CD4-positive, alpha-beta T cell treated with Interleukin-4 for 1 hour (primary cell): ENCODE measurements at regions not wholly inside any gene's neighbourhood (a gene's known extent, or its start where the extent isn't known, plus 50 kb on each side); places are given as distances from the start of the nearest gene placed in this dataset.

Experiments used
- DNase-seq, 2 donors: peaks; one replicate each; pipeline ENCODE4 v3.0.0-alpha.2; 2020 to 2022

GRCh38 chr3:117927825-117928224, 1106.8 kb downstream of the IGSF11 start:
- DNase-seq, result no peak

DNA sequence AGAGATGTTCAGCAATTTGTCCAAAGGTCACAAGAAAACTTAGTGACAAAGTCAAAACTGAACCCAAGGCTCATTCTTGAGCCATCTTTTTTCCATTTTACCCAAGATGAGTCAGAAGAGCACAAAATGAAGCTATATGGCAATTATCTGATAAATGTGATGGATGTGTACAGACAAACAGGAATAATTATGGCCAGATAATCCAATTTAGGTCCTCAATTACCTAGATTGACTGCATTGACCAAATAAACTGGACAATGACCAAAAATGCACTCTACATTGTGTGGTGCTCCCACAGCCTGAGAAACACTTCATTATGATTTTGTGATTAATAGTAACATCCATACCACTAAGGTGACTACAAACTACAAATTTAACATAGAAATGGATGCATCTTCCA, 1105.8 kb downstream of the IGSF11 start:
- no peak for DNase-seq

GRCh38 chr3:117932441-117932840, 1102.2 kb downstream of the IGSF11 start:
- DNase-seq, result no peak

DNA sequence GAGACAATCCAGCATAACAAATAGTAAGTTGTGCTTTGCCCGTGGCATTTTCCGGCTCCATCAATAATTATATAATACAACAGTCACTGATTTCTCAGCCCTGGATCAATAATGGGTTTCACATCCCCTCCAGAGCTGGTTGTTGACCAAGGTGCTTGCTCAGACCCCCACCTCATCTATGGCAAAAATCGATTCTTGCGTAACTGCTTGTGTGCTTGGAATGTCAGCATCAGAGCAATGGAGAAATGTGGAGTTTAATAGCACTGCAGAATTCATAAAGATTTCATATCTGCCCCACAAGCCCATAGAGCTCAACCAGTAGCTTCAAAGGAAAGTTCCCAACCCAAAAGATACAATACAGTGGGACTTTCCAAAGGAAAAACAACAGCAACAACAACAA, 1098.5 kb downstream of the IGSF11 start:
- DNase-seq, result no peak

DNA sequence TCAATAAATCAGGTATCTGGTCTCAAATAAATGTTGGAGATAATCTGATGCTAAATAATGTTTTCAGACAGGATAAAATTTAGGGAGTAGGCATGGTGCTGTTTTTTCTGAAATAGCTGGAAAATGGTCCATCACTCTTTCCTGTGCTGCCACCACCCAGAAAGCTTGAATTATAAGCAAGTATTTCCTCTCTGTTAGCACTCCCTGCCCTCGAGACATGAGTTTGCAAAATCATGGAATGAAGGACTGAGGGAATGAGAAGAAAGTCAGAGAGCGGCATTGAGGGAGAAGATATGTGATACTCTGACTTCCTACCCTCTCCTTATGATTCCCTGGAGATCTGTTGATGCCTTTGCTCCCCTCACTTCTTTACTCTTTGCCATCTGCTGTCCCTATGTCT, 1095.7 kb downstream of the IGSF11 start:
- no peak for DNase-seq

DNA sequence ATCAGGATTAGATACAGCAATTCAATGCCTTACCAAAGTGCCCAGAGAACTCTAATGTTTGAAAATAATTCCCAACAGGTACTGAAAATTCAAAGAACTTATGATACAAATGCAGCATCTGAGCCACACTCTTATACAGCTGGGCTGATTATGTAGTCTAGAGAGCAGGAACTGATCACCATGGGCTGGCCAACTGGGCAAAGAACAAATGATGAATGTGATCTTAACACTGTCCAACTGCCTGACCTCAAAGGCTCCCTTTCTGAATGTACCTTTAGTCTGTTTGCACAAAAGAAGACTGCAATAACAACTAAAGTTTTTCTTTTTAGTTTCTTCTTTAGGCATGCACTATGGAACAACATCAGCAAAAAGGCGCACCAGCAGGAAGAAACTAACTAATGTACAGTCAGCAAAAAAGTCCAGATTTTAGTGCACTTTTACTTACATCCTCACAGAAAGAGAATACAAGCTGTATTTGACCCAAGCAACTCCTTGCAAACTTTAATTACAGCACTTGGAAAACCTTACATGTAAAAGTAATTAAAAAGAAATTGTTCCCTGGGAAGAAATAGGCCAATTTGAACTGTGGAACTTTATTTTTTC, 1095.1 kb downstream of the IGSF11 start:
- no peak for DNase-seq

GRCh38 chr3:117941015-117941414, 1093.6 kb downstream of the IGSF11 start:
- no peak for DNase-seq

DNA sequence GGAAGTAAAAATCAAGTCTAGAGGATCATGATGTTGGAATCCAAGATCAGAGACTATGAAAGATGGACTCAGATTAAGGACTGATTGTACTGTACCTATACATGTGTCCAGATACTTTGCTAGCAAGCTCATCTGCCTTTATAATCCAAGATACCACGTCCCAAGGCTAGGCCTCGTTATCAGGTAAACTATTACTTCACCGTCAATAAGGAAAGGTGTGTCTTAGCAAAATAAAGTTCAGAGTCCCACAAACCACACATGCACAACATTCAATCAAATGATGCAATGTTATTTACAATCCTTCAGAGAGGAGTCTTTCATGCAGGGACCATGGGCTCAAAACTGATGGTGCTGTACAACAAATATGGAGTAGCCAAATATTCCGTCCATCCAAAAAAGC, 1092.9 kb downstream of the IGSF11 start:
- DNase-seq, result no peak

DNA sequence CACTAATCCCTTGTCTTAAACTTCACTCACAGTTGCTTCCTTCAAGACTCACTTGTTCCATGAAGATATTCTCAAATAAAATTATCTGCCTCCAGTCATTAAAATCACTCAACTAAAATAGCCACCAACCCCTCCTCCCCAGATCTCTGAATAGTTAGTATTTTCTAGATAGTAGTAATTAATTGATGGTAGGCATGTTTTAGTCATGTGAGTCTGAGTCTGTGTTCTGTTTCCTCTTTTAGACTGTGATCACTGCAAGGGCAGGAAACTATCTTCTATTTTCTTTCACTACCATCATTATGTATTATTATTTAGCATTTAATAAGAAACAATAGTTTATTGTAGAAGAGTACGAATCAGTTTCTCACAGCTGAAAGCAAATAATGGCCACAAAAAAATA, 1080.5 kb downstream of the IGSF11 start:
- no peak for DNase-seq

GRCh38 chr3:117955196-117955595, 1079.5 kb downstream of the IGSF11 start:
- DNase-seq, result no peak

DNA sequence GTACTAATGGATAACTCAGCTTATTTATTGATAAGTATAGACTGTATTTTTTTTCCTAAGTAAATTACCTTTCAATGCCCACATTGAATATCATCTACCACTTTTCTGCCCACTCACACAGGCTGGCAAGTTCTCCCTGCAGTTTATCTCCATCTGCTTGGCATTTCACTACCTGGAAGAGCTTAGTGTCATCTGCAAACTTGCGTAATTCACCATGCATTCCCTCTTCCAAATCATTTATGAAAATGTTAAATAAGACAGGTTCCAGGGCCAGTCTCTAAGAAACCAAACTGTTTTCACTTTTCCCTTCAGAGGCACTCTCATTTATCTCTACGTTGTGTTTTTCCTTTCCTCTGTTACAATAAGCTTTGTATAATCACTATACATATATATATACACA, 1076.6 kb downstream of the IGSF11 start:
- DNase-seq, result no peak

DNA sequence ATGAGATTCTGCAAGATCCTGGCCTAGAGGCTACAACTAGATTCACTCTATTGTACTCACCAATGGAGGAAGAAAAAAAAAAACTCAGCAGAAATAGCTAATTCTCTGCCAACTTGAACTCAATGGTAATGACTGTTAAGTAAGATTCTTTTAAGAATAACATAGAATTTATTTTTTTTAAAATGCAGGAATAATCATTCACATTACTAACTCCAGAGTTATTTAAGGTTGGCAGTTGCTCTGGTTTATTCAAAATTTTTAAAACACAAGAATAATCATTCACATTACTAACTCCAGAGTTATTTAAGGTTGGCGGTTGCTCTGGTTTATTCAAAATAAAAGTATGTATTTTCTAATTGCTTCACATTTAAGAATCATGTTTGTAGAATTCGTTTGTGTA, 1071.9 kb downstream of the IGSF11 start:
- DNase-seq, result no peak

DNA sequence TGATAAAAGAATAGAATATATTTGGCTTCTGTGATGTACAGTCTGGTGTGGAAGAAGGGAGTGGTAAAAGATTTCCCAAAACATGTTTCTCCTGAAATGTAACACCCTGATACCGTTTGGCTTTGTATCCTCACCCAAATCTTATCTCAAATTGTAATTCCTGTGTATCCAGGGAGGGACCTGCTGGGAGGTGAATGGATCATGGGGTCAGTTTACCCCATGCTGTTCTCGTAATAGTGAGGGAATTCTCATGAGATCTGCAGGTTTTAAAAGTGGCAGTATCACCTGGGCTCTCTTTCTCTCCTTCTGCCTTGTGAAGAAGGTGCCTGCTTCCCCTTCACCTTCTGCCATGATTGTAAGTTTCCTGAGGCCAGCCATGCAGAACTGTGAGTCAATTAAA, 1070.8 kb downstream of the IGSF11 start:
- no peak for DNase-seq

DNA sequence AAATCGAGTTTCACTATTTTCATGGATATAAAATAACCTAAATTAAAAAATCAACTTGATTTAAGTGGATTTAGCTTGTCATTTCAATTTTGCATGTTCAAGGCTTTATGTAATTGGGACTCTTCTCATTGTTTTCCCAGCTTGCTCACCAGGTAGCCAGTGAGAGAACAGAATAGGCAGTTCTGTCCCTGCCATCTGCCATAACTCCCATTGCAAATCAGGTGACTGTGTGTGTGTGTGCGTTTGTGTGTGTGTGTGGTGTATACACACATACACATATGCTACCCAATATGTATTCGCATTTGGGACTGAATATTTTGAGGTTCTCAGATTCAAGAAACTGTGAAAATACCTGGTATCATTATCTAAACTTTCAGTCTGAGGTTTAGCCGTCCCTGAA, 1069.8 kb downstream of the IGSF11 start:
- DNase-seq, result no peak

- DNase-seq, result no peak
Measured at GRCh38 chr3:117977504-117978228, 1057.0 kb downstream of the IGSF11 start.

- DNase-seq, result no peak
Measured at GRCh38 chr3:117979466-117979865, 1055.2 kb downstream of the IGSF11 start.

DNA sequence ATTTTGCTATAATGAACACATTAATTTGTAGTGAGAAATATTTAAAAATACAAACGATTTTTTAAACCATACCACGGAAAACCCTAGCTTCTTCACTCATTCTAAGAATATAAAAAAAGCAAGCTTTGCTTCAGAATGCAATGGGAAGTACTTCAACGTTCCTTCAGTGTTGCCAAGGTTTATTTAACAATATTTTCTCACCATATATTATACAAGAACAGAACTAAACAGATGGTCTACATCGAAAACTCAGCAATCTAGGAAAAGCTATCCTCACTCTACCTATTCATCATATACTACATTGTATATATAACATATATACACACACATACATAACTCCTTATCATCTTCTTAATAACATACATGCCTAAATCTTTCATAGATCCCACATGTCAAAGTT, 1047.4 kb downstream of the IGSF11 start:
- DNase-seq, result no peak

DNA sequence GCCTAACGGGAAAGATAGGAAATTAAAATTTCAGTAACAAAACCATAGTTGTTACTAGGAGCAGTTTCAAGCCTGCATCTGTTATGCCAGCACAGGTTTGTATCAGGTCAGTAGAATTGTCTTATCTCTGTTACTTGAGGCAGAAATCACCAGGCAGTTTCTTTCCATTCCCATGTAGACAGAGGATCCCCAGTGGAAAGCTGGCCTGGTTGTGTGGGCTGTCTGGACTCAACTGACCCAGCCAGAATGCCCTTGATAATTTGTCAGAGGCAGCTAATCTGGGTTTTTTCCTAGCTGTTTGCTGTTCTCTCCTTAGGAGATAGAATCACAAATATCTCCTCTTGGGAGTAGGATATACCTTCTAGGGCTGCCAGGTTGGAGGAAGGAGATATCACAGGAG, 1044.7 kb downstream of the IGSF11 start:
- DNase-seq, result no peak

DNA sequence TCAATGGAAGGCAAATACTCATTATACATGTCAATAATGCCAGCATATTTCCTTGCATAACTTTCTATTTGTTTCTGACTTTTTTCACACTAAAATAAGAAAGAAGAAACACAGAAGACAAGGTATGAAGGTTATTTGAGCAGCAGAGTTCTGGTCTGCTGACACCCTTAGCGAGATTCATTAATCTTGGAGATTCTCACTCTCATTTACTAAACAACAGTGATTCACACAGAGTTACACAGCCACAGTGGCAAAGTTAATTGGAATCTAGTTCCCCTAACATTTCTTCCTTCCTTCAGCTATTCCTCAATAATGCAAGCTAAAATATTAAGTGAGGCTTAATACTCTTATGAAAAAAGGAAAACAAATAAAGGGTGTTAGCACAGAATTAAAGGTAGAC, 1044.0 kb downstream of the IGSF11 start:
- no peak for DNase-seq

DNA sequence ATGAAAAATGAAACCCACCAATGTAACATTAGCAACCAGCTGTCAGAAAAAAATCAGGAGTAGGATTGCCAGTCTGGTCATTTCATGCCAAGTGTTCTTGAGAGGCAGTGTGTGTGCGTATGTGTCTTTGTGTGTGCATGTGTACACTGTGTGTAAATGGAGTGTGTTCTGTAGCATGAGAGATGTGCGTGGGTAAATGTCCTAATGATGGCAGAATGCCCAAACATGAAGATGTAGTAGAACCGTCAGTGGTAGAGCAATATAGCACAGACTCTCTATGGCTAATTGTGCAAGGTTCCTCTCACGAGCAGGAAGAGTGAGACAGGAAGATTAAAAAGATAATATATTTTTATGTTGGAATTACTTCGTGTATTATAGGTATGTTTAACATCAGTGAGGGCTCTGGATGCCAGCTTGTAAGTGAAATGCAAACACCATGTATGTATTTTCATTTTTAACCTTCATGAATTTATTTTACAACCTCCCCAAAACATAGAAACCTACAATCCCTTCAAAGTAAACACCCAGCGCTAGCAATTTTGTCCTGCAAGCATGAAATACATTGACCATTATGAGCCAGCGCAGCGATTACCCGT, 1038.7 kb downstream of the IGSF11 start:
- DNase-seq, result no peak

DNA sequence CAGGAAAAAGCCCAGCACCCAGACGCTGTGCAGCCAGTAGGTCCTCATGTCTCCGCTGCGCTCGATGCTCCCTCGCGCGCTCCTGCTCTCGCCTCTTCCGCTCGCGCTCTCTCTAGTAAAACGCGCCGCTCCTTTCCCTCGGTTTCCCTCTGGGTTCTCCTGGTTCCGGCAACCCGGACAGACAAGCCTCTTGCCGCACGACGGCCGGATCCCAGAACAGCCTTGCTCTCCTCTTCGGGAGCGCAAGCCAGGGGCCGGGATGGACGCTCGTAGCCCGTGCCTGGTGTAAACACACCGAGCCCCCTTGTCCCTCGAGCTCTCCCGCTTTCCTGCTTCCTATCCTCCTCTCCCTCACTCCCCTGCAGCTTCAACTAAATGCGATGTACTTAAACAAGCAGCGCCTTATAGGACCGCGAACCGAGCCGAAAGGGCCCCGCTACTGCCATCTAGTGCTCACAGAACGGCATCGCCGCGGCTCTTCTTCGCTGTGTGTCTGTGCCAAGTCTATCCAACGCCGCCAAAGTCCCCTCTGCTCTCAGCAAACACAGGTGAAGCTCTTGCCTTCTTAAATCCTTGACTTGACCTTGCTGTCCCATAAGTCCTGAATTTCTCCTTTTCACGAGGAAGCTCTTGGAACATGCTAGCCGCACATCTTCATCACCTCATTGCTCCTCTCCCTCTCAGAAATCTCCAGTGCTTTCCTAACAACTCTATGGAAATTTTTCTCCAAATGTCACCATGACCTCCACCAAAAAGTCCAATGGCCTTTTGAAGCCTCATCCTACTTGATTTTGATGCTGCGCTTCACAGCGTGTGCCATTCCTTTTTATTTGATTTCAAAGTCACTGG, 1037.2 kb downstream of the IGSF11 start:
- DNase-seq, result peak; percentile 15 to 19

DNA sequence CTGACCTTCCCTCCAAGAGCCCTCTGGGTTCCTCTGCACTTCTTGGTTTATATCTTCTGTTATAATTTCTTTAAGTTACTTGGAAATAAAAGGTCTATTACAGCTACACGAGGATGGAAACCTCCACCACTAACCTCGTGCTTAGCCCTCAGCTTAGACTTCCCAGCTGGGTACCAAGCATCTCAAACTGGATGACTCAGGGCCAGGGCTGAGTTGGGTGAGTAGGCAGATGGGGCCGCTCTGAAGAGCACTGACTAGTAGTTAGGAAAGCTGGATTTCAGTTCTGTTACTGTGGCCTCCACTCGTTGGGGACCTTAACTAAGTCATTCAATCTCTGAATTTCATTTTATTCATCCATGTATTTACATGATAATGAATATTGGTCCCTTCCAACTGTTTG, 1036.6 kb downstream of the IGSF11 start:
- no peak for DNase-seq

DNA sequence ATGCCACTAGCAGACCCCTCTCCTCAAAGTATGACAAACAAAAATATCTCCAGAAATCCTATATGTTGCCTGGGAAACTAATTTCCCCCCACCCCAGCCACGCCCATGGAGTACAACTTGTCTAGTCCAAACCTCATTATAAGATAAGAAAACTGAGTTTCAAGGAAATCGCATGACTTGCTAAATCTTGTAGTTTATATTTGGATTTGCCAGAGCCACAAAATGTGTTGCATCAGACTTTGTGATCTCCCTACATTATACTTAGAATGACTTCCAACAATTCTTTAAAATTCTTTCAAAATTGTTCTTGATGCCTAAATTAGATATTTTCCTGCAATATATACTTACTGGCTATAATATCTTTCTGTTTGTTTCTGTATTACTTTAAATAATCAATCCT, 1034.4 kb downstream of the IGSF11 start:
- no peak for DNase-seq

DNA sequence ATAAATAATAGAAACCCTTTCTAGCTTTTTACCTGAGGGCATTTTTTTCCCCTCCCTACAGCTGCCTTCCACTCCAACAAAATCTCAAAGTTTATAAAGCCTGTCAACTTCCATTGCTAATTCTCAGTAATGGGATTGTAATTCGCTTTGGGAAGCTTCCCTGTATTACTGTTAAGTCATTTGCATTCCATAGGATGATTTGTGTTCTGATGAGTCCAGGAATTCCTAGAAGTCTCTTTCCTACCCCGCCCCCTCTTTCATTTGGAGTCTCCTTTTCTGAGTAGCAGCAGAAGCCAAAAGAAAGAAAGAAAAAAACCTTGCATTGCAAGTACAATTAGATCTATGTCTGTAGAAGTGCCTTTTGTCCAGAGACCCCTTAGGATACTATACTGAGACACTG, 1033.3 kb downstream of the IGSF11 start:
- DNase-seq, result no peak
